Lower leg skin (tissue), 4 donors: ENCODE measurements at regions not wholly inside any gene's neighbourhood (a gene's known extent, or its start where the extent isn't known, plus 50 kb on each side); places are given as distances from the start of the nearest gene placed in this dataset.

Experiments
- DNase-seq, 2 donors: peaks; one replicate each; pipeline ENCODE4 v3.0.0-alpha.2; 2019; ENCODE audit warnings: low spot score in 2 of 2
- H3K4me3 ChIP-seq: fragments of 200-600 bp; sonication (generic); 2 replicates; pipeline ENCODE4 v1.5.1; 2017; ENCODE audit warnings: mild to moderate bottlenecking, low read depth; ENCODE audit not compliant: poor library complexity, severe bottlenecking
- CTCF ChIP-seq, 3 donors: fragments of 450-650 bp; IDR thresholded peaks; one replicate each; pipeline ENCODE4 v1.5.1; 2016; ENCODE audit warnings: antibody characterized with exemption in 3 of 3, mild to moderate bottlenecking in 3 of 3, moderate library complexity in 2 of 3
- POLR2A ChIP-seq, 2 donors: fragments of 450-650 bp; IDR thresholded peaks; one replicate each; pipeline ENCODE4 v1.6.1; 2016 to 2017; ENCODE audit warnings: antibody characterized with exemption in 2 of 2, mild to moderate bottlenecking in 1 of 2, moderate library complexity in 1 of 2
- WGBS, 2 donors: methylation state at CpG; one replicate each; pipeline ENCODE4 v1.1.5; 2018; 5-methylcytosine and 5-hydroxymethylcytosine counted together
- intact Hi-C: fragments of 100-400 bp; cut with DNase I; formaldehyde crosslinking; loops from one replicate; pipeline ENCODE4 v1.15.0; 2023; ENCODE audit warnings: low total_unique reads

- intact Hi-C loops: no loop called here
- no peak for DNase-seq
- 74 to 81% methylated on average over 4 of the region's 4 CpGs for WGBS, 2 donors
- TF ChIP-seq CTCF (IDR thresholded peaks at IDR 0.05) (no peak), POLR2A (IDR thresholded peaks at IDR 0.05) (no peak)
- H3K4me3 ChIP-seq: no peak overlapping the region
Observed at GRCh38 chrX:15151267-15152186, 118.4 kb downstream of the ASB9 start.

- TF ChIP-seq POLR2A (IDR thresholded peaks at IDR 0.05) (no peak), CTCF (IDR thresholded peaks at IDR 0.05) (no peak)
- H3K4me3 ChIP-seq: no peak overlapping the region
- DNase-seq: no peak
- WGBS, 2 donors: 91 to 95% methylated on average over 1 of the region's 1 CpG
- intact Hi-C loops: no loop called here
Observed at GRCh38 chrX:15150586-15150985, 119.3 kb downstream of the ASB9 start.

GRCh38 chrX:15146515-15146914, 123.4 kb downstream of the ASB9 start:
- intact Hi-C loops: loop anchor here (10.0 kb wide), 1 partner anchor 1332 kb away; the partner anchor contains the start of gene GPM6B
- no peak for DNase-seq
- TF ChIP-seq POLR2A (IDR thresholded peaks at IDR 0.05): no peak
- no peak for TF ChIP-seq CTCF (IDR thresholded peaks at IDR 0.05)
- WGBS, 2 donors: 20 to 25% methylated on average over 6 of the region's 6 CpGs
- no peak overlapping the region for H3K4me3 ChIP-seq

GRCh38 chrX:15143825-15144121, 126.1 kb downstream of the ASB9 start:
- intact Hi-C loops: loop anchor here (10.0 kb wide), 1 partner anchor 1329 kb away; the partner anchor contains the start of gene GPM6B
- TF ChIP-seq POLR2A (IDR thresholded peaks at IDR 0.05) (no peak), CTCF (IDR thresholded peaks at IDR 0.05) (no peak)
- WGBS, 2 donors: 25 to 48% methylated on average over 1 of the region's 1 CpG

GRCh38 chrX:15143050-15143824, 126.6 kb downstream of the ASB9 start:
- no peak overlapping the region for H3K4me3 ChIP-seq
- TF ChIP-seq CTCF (IDR thresholded peaks at IDR 0.05) (no peak), POLR2A (IDR thresholded peaks at IDR 0.05) (no peak)
- WGBS, 2 donors: 14 to 23% methylated on average over 6 of the region's 6 CpGs
- intact Hi-C loops: loop anchor here (10.0 kb wide), 1 partner anchor 1328 kb away; the partner anchor contains the start of gene GPM6B
- DNase-seq: peak in 1 of 2 donors; percentile 16

More at GRCh38 chrX:15143825-15144121, 126.1 kb downstream of the ASB9 start:
- no peak overlapping the region for H3K4me3 ChIP-seq
- DNase-seq: no peak
